ENCODE measurements at regions not wholly inside any gene's neighbourhood (a gene's known extent, or its start where the extent isn't known, plus 50 kb on each side); places are given as distances from the start of the nearest gene placed in this dataset.
"Not testable (repeated sequence)": the region's sequence is repeated elsewhere in the genome, so short reads cannot be mapped to it uniquely, and the experiment has no call there.

DNA sequence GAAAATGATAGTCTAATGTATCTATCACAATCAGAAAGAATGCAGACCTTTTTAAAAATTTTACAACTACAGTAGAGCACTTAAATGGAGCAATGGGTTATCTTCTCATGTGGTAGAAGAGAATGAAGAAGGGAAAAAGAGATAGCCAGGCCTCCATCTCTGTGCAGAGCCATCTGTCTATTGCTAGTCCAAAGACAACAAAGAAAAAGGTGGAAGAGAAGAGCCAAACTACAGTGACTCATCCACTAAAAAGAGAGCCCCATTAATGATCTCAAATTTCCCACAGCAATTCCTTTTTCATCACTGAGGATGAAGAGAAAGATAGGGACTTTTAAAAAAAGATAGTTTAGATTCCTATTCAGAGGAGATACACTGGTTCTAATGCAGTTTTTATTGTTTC is 232.9 kb downstream of the ATXN7L3B start:
- Histone ChIP-seq H3K27ac (no peak overlapping the region), H3K9me3 (no peaks in the 10 kb centered on the region), H3K4me1 (no peaks in the 10 kb centered on the region), H3K4me3 (no peak overlapping the region), H3K27me3 (no peaks in the 10 kb centered on the region), H3K36me3 (no peaks in the 10 kb centered on the region)
- no peak for DNase-seq
- no peak for TF ChIP-seq POLR2A (IDR thresholded peaks at IDR 0.05)
- intact Hi-C loops (cut with DNase I; ENCODE audit: low total_unique reads) = no loop called here

DNA sequence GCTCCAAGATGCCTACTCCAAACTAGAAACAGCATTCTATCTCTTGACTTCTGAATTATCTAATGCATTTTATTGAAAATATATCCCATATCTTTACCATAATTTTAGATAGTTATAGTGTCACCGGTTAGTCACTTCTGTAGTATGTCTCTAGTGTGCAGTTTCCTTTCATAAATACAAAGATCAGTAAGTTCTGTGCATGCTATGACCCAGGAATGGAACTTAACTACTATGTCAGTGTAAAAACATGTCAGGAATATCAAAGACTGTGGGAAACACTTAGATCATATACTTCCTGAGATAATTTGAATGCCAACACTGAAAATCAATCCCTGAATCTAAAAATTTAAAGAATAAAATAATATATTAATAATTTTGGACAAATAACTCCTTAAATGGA is 237.6 kb downstream of the ATXN7L3B start:
- intact Hi-C loops (cut with DNase I; ENCODE audit: low total_unique reads) = no loop called here
- H3K27me3 ChIP-seq = no peaks in the 10 kb centered on the region
- H3K4me1 ChIP-seq = no peaks in the 10 kb centered on the region
- H3K27ac ChIP-seq = no peak overlapping the region
- no peaks in the 10 kb centered on the region for H3K36me3 ChIP-seq
- no peaks in the 10 kb centered on the region for H3K9me3 ChIP-seq
- no peak for DNase-seq
- no peak overlapping the region for H3K4me3 ChIP-seq
- TF ChIP-seq POLR2A (IDR thresholded peaks at IDR 0.05) = no peak

DNA sequence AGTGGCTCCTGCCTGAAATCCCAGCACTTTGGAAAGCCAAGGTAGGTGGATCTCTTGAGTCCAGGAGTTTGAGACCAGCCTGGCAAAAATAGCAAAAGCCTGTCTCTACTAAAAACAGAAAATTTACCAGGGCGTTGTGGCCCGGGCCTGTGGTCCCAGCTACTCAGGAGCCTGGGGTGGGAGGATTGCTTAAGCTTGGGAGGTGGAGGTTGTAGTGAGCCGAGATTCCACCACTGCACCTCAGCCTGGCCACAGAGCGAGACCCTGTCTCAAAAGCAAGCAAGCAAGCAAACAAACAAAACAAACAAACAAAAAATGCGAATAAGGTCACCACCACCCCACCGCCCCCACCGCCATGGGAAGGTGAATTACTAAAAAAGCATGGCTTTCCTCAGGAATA is 238.7 kb downstream of the ATXN7L3B start:
- H3K27me3 ChIP-seq = no peaks in the 10 kb centered on the region
- no peak overlapping the region for H3K4me3 ChIP-seq
- H3K36me3 ChIP-seq = no peaks in the 10 kb centered on the region
- intact Hi-C loops (cut with DNase I; ENCODE audit: low total_unique reads) = no loop called here
- no peak for DNase-seq
- TF ChIP-seq, protein P1, sequence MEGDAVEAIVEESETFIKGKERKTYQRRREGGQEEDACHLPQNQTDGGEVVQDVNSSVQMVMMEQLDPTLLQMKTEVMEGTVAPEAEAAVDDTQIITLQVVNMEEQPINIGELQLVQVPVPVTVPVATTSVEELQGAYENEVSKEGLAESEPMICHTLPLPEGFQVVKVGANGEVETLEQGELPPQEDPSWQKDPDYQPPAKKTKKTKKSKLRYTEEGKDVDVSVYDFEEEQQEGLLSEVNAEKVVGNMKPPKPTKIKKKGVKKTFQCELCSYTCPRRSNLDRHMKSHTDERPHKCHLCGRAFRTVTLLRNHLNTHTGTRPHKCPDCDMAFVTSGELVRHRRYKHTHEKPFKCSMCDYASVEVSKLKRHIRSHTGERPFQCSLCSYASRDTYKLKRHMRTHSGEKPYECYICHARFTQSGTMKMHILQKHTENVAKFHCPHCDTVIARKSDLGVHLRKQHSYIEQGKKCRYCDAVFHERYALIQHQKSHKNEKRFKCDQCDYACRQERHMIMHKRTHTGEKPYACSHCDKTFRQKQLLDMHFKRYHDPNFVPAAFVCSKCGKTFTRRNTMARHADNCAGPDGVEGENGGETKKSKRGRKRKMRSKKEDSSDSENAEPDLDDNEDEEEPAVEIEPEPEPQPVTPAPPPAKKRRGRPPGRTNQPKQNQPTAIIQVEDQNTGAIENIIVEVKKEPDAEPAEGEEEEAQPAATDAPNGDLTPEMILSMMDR (IDR thresholded peaks at IDR 0.05) = no peak
- no peak for TF ChIP-seq POLR2A (IDR thresholded peaks at IDR 0.05)
- no peaks in the 10 kb centered on the region for H3K9me3 ChIP-seq
- no peak overlapping the region for H3K27ac ChIP-seq
- no peaks in the 10 kb centered on the region for H3K4me1 ChIP-seq

DNA sequence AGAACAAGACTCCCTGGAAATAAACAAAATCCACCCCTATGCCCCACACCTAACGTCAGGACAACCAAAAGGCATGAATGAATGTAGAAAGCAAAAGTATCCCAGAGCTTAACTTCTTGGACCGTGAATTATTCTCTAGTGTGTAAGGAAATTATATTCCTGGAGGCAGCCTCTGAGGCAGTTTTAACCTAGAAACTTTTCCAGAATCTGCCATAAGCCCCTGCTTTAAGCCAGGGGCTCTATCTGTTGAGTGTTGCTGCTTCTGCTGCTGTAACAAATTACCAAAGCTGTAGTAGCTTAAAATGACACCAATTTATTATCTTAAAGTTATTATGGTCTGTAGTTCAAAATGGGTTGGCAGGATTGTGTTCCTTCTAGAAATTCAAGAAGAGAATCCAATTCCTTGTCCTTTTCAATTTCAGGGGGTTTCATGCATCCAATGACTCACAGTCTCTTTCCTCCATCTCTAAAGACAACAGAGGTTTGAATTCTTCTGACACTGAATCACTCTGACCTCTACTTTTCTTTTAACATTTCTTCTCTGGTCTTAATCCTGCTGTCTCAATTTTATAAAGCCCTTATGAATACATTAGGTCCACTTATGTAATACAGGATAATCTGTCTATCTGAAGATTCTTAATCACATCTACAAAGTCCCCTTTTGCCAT is 242.7 kb downstream of the ATXN7L3B start:
- intact Hi-C loops (cut with DNase I; ENCODE audit: low total_unique reads) = no loop called here
- no peak overlapping the region for H3K4me3 ChIP-seq
- no peaks in the 10 kb centered on the region for H3K36me3 ChIP-seq
- H3K27ac ChIP-seq = no peak overlapping the region
- no peaks in the 10 kb centered on the region for H3K27me3 ChIP-seq
- H3K4me1 ChIP-seq = no peaks in the 10 kb centered on the region
- DNase-seq = no peak
- TF ChIP-seq, protein P1 (IDR thresholded peaks at IDR 0.05) = no peak
- no peak for TF ChIP-seq POLR2A (IDR thresholded peaks at IDR 0.05)
- H3K9me3 ChIP-seq = no peaks in the 10 kb centered on the region

DNA sequence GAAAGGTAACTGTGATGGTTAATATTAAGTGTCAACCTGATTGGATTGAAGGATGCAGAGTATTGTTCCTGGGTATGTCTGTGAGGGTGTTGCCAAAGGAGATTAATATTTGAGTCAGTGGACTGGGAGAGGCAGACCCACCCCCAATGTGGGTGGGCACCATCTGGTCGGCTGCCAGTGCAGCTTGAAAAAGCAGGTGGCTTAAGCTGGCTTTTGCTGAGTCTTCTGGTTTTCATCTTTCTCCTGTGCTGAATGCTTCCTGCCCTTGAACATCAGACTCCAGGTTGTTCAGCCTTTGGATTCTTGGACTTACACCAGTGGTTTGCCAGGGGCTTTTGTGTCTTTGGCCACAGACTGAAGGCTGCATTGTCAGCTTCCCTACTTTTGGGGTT is 243.2 kb downstream of the ATXN7L3B start:
- H3K27me3 ChIP-seq; H3K36me3 ChIP-seq; H3K4me3 ChIP-seq; DNase-seq; H3K27ac ChIP-seq; H3K4me1 ChIP-seq; intact Hi-C loops (cut with DNase I; ENCODE audit: low total_unique reads); H3K9me3 ChIP-seq: not testable (repeated sequence)

DNA sequence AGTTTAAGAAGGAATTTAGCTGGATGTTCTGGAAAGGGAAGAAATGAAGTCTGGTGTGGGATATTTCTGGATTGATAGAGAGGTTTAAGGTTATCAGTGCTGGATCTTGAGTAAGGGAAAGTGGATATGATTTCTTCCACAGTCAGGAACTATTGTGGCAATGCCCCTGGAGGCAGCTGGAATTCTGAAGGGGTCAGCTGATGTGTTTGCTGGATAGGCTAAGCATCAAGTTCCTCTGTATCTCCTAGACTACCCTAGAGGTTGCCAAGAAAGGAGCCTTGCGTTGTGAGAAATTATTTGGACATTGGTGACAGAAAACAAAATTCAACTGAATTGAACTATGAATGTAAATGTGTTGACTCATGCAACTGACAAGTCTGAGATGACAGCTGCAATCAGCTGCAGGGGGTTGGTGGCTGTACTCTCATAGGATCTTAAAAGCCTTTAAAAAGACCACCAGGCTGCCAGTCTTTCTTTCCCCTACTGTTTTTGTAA is 244.4 kb downstream of the ATXN7L3B start:
- no peak for TF ChIP-seq POLR2A (IDR thresholded peaks at IDR 0.05)
- TF ChIP-seq, protein P1 (IDR thresholded peaks at IDR 0.05) = no peak
- H3K27ac ChIP-seq = no peak overlapping the region
- H3K27me3 ChIP-seq = no peaks in the 10 kb centered on the region
- DNase-seq = no peak
- H3K4me3 ChIP-seq = no peak overlapping the region
- intact Hi-C loops (cut with DNase I; ENCODE audit: low total_unique reads) = no loop called here
- H3K36me3 ChIP-seq = no peaks in the 10 kb centered on the region
- no peaks in the 10 kb centered on the region for H3K9me3 ChIP-seq
- H3K4me1 ChIP-seq = no peaks in the 10 kb centered on the region

DNA sequence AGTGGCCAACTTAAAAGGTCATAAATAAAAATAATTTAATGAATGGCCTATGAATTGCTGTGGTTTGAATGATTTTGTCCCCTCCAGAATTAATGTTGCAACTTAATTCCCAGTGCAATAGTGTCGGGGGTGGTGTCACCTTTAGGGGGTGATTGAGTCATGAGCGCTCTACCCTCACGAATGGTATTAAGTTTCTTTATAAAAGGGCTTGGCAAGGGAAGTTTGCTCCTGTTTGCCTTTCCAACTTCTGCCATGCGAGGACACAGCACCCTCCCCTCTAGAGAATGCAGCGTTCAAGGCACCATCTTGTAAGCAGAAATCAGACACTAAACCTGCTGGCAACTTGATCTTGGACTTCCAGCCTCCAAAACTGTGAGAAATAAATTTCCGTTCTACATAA is 253.3 kb downstream of the ATXN7L3B start:
- TF ChIP-seq, protein P1 (IDR thresholded peaks at IDR 0.05) = no peak
- TF ChIP-seq POLR2A (IDR thresholded peaks at IDR 0.05) = no peak
- Histone ChIP-seq H3K27ac (no peak overlapping the region), H3K27me3 (no peaks in the 10 kb centered on the region), H3K4me3 (no peak overlapping the region), H3K36me3 (no peaks in the 10 kb centered on the region), H3K4me1 (no peaks in the 10 kb centered on the region), H3K9me3 (no peaks in the 10 kb centered on the region)
- intact Hi-C loops (cut with DNase I; ENCODE audit: low total_unique reads) = no loop called here
- no peak for DNase-seq
